Left ventricle myocardium superior (tissue), 1 donor: ENCODE measurements at regions not wholly inside any gene's neighbourhood (a gene's known extent, or its start where the extent isn't known, plus 50 kb on each side); places are given as distances from the start of the nearest gene placed in this dataset.
"Not testable (repeated sequence)": the region's sequence is repeated elsewhere in the genome, so short reads cannot be mapped to it uniquely, and the experiment has no call there.

Experiments
- ATAC-seq: fragments of 200-7000 bp; cut with Tn5 transposase; one replicate; pipeline ENCODE4 v1.9.1; 2020; ENCODE audit warnings: mild to moderate bottlenecking, moderate library complexity
- DNase-seq: peaks from one replicate; pipeline ENCODE4 v3.0.0-alpha.2; 2020
- intact Hi-C: fragments of 100-400 bp; cut with micrococcal nuclease; formaldehyde crosslinking; loops from one replicate; pipeline ENCODE4 v1.11.0; 2022
- donor health status: DM: no; HTN: yes; CAD: no; lungs with severe emphysema.

DNA sequence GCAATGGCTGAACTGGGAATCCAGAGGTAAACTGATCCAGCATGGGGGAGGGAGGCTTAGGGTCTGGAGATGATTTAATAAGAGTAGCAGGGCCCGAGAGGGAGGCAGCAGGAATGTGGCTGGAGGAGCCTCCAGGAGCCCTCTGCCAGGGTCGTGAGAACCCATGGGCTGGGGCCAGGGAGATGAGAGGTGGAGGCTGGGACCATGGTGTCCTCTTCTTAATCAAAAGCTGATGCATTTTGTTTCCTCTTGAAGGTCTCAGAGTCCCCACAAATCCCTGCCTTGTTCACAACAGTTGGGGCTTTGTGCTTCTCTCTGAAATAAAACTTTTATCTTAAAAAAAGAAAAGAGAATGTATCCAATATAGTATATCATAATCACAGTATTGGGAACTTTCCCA, 123.7 kb upstream of the ZNF516 start:
- DNase-seq (no peak), ATAC-seq (no peak)
- intact Hi-C loops = no loop called here

DNA sequence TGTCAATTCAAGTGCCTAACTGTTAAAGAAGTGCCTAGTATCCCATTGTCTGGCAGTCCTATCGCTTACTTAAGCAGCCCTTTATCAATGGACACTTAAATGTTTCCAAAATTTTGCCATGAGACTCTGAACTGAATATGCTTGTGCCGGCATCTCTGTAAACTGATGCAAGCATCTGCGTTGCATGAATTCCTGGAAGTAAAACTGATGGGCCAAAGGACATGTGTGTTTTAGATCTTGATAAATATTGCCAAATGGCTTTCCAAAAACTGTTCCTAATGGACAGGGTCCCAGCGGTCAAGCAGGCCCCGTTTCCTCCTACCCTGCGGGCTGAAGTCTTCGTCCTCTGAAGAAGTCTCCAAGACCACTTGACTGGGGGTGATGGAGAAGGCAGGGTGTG, 121.3 kb upstream of the ZNF516 start:
- no peak for ATAC-seq
- intact Hi-C loops = no loop called here
- no peak for DNase-seq

GRCh38 chr18:76615065-76615733, 120.2 kb upstream of the ZNF516 start:
- ATAC-seq (no peak), DNase-seq (no peak)
- intact Hi-C loops = no loop called here

GRCh38 chr18:76613755-76614120, 118.7 kb upstream of the ZNF516 start:
- no peak for ATAC-seq
- no peak for DNase-seq
- intact Hi-C loops = no loop called here

- no peak for ATAC-seq
- no peak for DNase-seq
- intact Hi-C loops = no loop called here
These were observed 118.2 kb upstream of the ZNF516 start for GRCh38 chr18:76613053-76613754.

- ATAC-seq, DNase-seq, intact Hi-C loops: not testable (repeated sequence)
These were observed 116.7 kb upstream of the ZNF516 start for GRCh38 chr18:76611750-76612045.

GRCh38 chr18:76610933-76611749, 116.1 kb upstream of the ZNF516 start:
- DNase-seq = no peak
- no peak for ATAC-seq
- intact Hi-C loops = no loop called here

DNA sequence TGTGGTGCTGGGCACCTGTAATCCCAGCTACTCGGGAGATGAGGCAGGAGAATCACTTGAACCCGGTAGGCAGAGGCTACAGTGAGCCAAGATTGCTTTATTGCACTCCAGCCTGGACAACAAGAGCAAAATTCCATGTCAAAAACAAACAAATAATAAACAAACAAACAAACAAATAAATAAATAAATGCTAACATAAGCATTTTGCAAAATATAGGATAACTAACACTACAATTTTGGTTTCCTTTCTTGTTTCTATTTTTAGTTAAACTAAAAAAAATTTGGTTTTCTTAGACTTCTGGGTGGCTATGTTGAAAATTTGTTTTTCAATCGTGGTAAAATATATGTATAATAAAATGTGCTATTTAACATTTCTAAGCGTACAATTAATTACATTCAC, 115.0 kb upstream of the ZNF516 start:
- DNase-seq (no peak), ATAC-seq (no peak)
- intact Hi-C loops = no loop called here

GRCh38 chr18:76605341-76605929, 110.4 kb upstream of the ZNF516 start:
- intact Hi-C loops = no loop called here

DNA sequence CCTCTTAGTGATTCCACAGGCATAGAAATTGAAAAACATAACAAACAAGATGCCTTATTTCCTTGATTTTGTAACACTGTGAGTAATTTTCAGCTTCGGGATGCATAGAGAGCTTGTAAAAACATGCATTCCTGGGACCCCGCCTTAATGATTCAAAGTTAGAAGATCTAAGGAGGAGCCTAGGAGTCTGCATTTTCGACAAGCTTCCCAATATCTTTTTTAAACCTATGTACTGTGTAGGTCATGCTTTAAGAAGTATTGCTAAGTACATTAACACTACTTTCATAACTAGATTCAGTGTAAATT, 109.8 kb upstream of the ZNF516 start:
- DNase-seq (no peak), ATAC-seq (no peak)
- intact Hi-C loops = no loop called here

More at GRCh38 chr18:76605341-76605929, 110.4 kb upstream of the ZNF516 start:
- ATAC-seq (no peak), DNase-seq (no peak)

DNA sequence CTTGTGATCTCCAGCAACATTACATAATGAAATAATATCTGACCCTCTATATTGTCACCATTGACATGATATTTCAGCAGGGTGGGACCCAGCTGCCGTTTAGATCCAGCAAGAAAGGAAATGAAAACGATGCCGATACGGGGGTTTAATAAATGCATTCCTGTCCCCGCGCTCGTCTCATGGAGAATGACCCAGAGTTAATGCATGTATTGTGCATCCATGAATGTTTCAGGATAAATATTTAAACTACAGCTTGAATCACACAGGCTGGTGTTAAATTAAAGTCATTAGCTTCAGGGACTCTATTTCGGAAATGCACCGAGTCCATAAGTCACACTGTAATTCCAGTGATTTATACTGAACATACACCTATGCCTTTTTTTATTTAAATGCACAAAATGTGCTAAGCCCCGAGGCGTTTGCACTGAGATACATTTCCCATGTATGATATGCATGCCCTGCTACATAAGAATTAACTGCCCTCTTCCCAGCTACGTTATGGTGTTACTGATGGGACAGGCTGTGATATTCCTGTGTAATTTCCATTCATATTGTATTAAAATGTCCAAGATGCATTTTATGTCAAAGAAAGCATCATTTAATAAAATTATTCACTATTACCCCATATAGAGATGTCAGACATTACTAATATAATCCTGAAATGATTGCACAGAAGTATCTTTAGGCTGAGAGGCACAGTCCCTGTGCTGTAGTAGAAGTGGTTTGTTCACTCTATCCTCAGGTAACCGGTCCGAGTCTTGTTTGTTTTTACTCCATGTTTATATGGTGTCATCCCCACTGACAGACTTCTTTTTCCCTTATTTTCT, 109.3 kb upstream of the ZNF516 start:
- ATAC-seq = no peak
- intact Hi-C loops = no loop called here
- DNase-seq = no peak

DNA sequence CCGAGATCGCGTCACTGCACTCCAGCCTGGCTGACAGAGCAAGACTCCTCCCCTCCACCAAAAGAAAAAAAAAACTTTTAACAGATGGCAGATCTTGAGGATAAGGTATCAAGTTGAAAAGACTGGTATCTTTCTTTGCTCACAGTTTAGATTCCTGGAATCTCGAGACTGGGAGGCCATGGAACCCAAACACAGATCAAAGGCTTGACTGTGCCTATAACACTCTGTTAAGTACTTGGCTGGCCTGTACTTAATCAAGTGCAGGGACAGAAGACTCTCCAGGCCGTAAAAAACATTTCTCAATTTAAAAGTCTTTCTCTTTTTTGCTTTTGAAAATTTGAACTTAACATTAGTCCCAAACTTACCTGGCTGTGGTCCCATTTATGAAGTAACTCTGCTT, 107.1 kb upstream of the ZNF516 start:
- no peak for DNase-seq
- no peak for ATAC-seq
- intact Hi-C loops = no loop called here

GRCh38 chr18:76600076-76600475, 105.0 kb upstream of the ZNF516 start:
- DNase-seq, ATAC-seq, intact Hi-C loops: not testable (repeated sequence)

DNA sequence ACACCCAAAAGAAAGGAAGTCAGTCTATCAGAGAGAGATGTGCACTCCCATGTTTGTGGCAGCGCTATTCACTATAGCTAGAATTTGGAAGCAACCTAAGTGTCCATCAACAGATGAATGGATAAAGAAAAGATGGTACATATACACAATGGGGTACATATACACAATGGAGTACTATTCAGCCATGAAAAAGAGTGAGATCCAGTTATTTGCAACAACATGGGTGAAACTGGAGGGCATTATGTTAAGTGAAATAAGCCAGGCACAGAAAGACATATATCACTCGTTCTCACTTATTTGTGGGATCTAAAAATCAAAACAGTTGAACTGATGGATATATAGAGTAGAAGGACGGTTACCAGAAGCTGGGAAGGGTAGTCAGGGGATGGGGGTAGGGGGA, 99.9 kb upstream of the ZNF516 start:
- DNase-seq (no peak), ATAC-seq (no peak)
- intact Hi-C loops = no loop called here

DNA sequence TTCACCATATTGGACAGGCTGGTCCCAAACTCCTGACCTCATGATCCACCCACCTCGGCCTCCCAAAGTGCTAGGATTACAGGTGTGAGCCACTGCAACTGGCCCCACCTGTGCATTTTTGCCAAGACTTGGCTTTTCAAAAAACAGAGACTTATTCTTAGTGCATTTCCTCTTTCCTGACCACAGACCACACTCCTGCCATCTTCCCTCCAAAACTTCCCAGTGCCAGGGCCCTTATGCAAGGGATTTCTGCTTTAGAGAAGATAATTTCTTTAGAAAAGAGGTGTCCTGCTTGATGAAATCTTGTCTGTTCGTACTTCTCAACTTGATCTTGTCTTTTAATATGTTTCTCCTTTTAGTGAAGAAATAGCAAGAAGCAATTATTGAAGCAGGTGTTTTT, 98.8 kb upstream of the ZNF516 start:
- intact Hi-C loops = no loop called here
- DNase-seq (no peak), ATAC-seq (no peak)

GRCh38 chr18:76592981-76593381, 97.9 kb upstream of the ZNF516 start:
- DNase-seq (no peak), ATAC-seq (no peak)
- intact Hi-C loops = no loop called here

DNA sequence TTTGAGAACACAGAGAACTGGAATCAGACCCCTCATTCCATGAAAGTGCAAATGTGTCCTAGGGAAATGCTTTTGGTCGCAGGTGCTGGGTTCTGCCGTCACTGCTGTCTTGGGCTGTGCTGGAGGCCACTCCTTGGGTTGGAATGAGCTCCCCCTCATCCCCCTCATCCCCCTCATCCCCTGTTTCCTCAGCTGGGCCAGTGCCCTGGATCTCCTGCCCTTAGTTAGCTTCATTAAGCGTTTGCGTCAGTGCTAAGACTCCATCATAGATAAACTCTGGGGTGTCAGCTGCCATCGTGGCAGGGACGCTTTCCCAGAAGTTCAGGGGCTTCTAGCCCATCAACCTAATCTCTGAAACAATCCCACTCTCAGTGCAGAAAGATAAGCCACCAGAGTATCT, 97.1 kb upstream of the ZNF516 start:
- intact Hi-C loops = no loop called here
- ATAC-seq (no peak), DNase-seq (no peak)

- intact Hi-C loops = no loop called here
- ATAC-seq = no peak
- DNase-seq = no peak
These were observed 94.8 kb upstream of the ZNF516 start for GRCh38 chr18:76589866-76590265.

DNA sequence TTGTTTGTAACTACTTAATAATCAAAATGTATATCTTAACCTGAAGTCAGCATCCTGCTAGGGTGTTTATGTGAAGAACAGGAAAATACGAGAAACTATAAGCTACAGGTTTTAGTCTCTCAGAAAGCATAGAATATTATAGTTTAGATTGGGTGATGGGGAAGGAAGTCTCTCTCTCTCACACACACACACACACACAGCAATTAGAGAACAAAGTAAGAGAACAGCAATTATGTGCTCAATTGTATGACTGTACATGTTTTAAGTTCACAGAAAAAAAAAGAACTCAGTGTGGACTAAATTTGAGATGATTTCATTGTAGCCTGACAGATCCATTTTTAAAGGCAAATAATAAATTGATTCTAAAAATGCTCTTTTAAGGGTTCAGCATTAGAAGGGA, 94.3 kb upstream of the ZNF516 start:
- ATAC-seq = no peak
- DNase-seq = no peak
- intact Hi-C loops = no loop called here
